Lung (tissue), 11 donors: ENCODE measurements at regions not wholly inside any gene's neighbourhood (a gene's known extent, or its start where the extent isn't known, plus 50 kb on each side); places are given as distances from the start of the nearest gene placed in this dataset.

ENCODE experiments used
- ATAC-seq: fragments of 200-7000 bp; cut with Tn5 transposase; one replicate; pipeline ENCODE4 v1.9.1; 2020; ENCODE audit warnings: moderate number of reproducible peaks; ENCODE audit not compliant: insufficient read depth, low FRiP score
- DNase-seq, 3 donors: peaks; one replicate each; pipeline ENCODE4 v3.0.0-alpha.2; 2013 to 2017
- H3K27ac ChIP-seq, 2 donors: one replicate each; pipeline ENCODE4 v1.5.1; 2013; ENCODE audit warnings: mild to moderate bottlenecking in 2 of 2, moderate library complexity in 2 of 2, control low read depth in 1 of 2, inconsistent platforms in 1 of 2, low read depth in 1 of 2, low read length in 1 of 2
- H3K27me3 ChIP-seq, 3 donors: one replicate each; pipeline ENCODE4 v1.5.1; 2013; ENCODE audit warnings: low read length in 2 of 3; ENCODE audit not compliant: control insufficient read depth in 3 of 3, insufficient read depth in 3 of 3
- H3K36me3 ChIP-seq, 4 donors: one replicate each; pipeline ENCODE4 v1.5.1; 2013; ENCODE audit warnings: low read length in 4 of 4, mild to moderate bottlenecking in 1 of 4, moderate library complexity in 1 of 4; ENCODE audit not compliant: control insufficient read depth in 4 of 4, insufficient read depth in 4 of 4
- H3K4me1 ChIP-seq, 5 donors: one replicate each; pipeline ENCODE4 v1.5.1; 2013; ENCODE audit warnings: low read length in 5 of 5, mild to moderate bottlenecking in 2 of 5, moderate library complexity in 1 of 5; ENCODE audit not compliant: control insufficient read depth in 5 of 5, insufficient read depth in 5 of 5
- H3K4me3 ChIP-seq: one replicate; pipeline ENCODE4 v1.5.1; 2013; ENCODE audit warnings: mild to moderate bottlenecking, control low read depth, moderate library complexity
- H3K9ac ChIP-seq, 2 donors: one replicate each; pipeline ENCODE4 v1.5.1; 2013; ENCODE audit warnings: low read length in 2 of 2, control low read depth in 1 of 2; ENCODE audit not compliant: insufficient read depth in 1 of 2
- H3K9me3 ChIP-seq, 4 donors: one replicate each; pipeline ENCODE4 v1.5.1; 2013; ENCODE audit warnings: low read length in 3 of 4, mild to moderate bottlenecking in 1 of 4, moderate library complexity in 1 of 4; ENCODE audit not compliant: control insufficient read depth in 4 of 4, insufficient read depth in 3 of 4
- WGBS, 2 donors: extraction: QIAGEN DNeasy Blood & Tissue Kit; methylation state at CpG; one replicate each; pipeline ENCODE4 v1.1.7; 2013; 5-methylcytosine and 5-hydroxymethylcytosine counted together
- TF ChIP-seq, protein P1 (sequence below): IDR thresholded peaks from 2 replicates; pipeline ENCODE4 v1.5.1; 2012; ENCODE audit warnings: mild to moderate bottlenecking; ENCODE audit errors: control extremely low read depth, extremely low read depth
- donor health status: control.
- donor health status: control.
- donor health status: Bipolar disorder and iron deficiency.
- donor health status: healthy.
- donor health status: DM: yes; HTN: yes; CAD: no.

DNA sequence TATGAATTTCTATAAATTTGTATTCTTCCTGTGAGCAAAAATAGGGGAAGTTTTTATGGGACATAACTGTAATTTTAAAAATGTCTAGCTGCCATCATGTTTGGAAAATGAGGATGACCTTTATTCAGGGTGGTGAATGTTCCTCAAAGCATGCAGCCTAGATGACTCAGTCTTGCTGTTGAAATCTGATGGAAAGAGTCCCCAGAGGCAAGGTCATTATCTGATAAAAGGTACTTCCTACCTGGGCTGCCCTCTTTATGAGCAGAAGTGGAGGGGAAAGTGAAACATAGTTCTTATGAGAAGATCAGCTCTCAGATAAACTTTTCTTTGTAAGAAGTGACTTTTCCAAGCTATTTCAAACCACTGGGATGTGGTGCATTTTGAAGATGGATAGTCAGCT, 1144.7 kb upstream of the PIK3C3 start:
- H3K4me1 ChIP-seq: no peaks in the 10 kb centered on the region
- TF ChIP-seq, protein P1, sequence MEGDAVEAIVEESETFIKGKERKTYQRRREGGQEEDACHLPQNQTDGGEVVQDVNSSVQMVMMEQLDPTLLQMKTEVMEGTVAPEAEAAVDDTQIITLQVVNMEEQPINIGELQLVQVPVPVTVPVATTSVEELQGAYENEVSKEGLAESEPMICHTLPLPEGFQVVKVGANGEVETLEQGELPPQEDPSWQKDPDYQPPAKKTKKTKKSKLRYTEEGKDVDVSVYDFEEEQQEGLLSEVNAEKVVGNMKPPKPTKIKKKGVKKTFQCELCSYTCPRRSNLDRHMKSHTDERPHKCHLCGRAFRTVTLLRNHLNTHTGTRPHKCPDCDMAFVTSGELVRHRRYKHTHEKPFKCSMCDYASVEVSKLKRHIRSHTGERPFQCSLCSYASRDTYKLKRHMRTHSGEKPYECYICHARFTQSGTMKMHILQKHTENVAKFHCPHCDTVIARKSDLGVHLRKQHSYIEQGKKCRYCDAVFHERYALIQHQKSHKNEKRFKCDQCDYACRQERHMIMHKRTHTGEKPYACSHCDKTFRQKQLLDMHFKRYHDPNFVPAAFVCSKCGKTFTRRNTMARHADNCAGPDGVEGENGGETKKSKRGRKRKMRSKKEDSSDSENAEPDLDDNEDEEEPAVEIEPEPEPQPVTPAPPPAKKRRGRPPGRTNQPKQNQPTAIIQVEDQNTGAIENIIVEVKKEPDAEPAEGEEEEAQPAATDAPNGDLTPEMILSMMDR: no peak
- no peak overlapping the region for H3K4me3 ChIP-seq
- H3K27me3 ChIP-seq: no peaks in the 10 kb centered on the region
- H3K36me3 ChIP-seq: no peaks in the 10 kb centered on the region
- no peak overlapping the region for H3K9ac ChIP-seq
- DNase-seq: no peak
- no peak for ATAC-seq
- H3K9me3 ChIP-seq: no peaks in the 10 kb centered on the region
- no peak overlapping the region for H3K27ac ChIP-seq

GRCh38 chr18:40789286-40789685, 1165.7 kb upstream of the PIK3C3 start:
- 76 to 92% methylated on average over 4 of the region's 4 CpGs for WGBS, 2 donors
- TF ChIP-seq, protein P1: no peak
- Histone ChIP-seq H3K9ac (no peak overlapping the region), H3K27ac (no peak overlapping the region), H3K4me1 (no peaks in the 10 kb centered on the region), H3K4me3 (no peak overlapping the region), H3K9me3 (no peaks in the 10 kb centered on the region), H3K27me3 (no peaks in the 10 kb centered on the region), H3K36me3 (no peaks in the 10 kb centered on the region)
- ATAC-seq (no peak), DNase-seq (no peak)

- no peak for DNase-seq
- no peak overlapping the region for H3K4me3 ChIP-seq
- H3K27ac ChIP-seq: no peak overlapping the region
- no peak for ATAC-seq
- no peaks in the 10 kb centered on the region for H3K27me3 ChIP-seq
- TF ChIP-seq, protein P1: no peak
- peaks cover 0 to under 1% (median 0%) of the 10 kb centered on the region in 5 donors for H3K4me1 ChIP-seq
- no peaks in the 10 kb centered on the region for H3K36me3 ChIP-seq
- H3K9me3 ChIP-seq: peaks cover 0 to 1% (median 0%) of the 10 kb centered on the region in 4 donors
- 80 to 83% methylated on average over 3 of the region's 3 CpGs for WGBS, 2 donors
- no peak overlapping the region for H3K9ac ChIP-seq
Observed at GRCh38 chr18:40782453-40783130, 1172.4 kb upstream of the PIK3C3 start.

DNA sequence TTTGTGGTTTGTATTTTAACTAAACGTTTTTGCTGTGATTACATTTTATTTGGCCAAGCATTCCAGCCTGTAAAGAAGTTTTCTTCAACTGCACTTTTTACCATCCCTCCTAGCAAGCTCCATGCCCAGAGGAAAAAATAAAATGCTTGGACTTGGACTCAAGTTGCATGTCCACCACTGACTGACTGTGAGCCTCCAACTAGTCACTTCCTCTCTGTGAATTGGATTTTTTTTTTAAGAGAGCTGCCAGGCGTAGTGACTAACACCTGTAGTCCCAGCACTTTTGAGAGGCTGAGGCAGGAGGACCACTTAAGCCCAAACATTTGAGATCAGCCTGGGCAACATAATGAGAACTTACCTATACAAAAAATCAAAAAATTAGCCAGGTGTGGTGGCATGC, 1185.2 kb upstream of the PIK3C3 start:
- Histone ChIP-seq H3K9me3 (no peaks in the 10 kb centered on the region), H3K36me3 (no peaks in the 10 kb centered on the region), H3K27me3 (no peaks in the 10 kb centered on the region), H3K4me1 (no peaks in the 10 kb centered on the region), H3K4me3 (no peak overlapping the region), H3K27ac (no peak overlapping the region), H3K9ac (no peak overlapping the region)
- 67 to 83% methylated on average over 2 of the region's 2 CpGs for WGBS, 2 donors
- ATAC-seq (no peak), DNase-seq (no peak)
- TF ChIP-seq, protein P1: no peak
